ENCODE measurements at regions not wholly inside any gene's neighbourhood (a gene's known extent, or its start where the extent isn't known, plus 50 kb on each side); places are given as distances from the start of the nearest gene placed in this dataset.

DNA sequence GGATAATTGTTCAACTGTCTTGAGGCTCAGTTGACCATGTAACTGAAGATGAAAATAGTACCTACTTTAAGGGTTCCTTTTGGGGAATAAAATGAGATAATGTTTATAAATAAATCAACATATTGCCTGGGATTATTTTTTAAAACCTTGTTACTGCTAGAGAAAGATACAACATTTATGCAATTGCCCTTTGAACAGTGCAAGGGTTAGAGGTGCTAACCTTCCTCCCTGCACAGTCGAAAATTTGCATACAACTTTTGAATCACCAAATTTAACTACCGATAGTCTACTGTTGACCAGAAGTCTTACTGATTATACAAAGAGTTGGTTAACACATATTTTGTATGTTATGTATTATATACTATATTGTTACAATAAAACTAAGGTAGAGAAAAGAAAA is 750.0 kb downstream of the EFNB2 start:
- TF ChIP-seq, protein P1, sequence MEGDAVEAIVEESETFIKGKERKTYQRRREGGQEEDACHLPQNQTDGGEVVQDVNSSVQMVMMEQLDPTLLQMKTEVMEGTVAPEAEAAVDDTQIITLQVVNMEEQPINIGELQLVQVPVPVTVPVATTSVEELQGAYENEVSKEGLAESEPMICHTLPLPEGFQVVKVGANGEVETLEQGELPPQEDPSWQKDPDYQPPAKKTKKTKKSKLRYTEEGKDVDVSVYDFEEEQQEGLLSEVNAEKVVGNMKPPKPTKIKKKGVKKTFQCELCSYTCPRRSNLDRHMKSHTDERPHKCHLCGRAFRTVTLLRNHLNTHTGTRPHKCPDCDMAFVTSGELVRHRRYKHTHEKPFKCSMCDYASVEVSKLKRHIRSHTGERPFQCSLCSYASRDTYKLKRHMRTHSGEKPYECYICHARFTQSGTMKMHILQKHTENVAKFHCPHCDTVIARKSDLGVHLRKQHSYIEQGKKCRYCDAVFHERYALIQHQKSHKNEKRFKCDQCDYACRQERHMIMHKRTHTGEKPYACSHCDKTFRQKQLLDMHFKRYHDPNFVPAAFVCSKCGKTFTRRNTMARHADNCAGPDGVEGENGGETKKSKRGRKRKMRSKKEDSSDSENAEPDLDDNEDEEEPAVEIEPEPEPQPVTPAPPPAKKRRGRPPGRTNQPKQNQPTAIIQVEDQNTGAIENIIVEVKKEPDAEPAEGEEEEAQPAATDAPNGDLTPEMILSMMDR (IDR thresholded peaks at IDR 0.05) = no peak
- TF ChIP-seq POLR2A (IDR thresholded peaks at IDR 0.05) (no peak), POLR2AphosphoS5 (IDR thresholded peaks at IDR 0.05) (no peak), EP300 (IDR thresholded peaks at IDR 0.05) (no peak)
